Neural cell (in vitro differentiated cells): ENCODE measurements at regions not wholly inside any gene's neighbourhood (a gene's known extent, or its start where the extent isn't known, plus 50 kb on each side); places are given as distances from the start of the nearest gene placed in this dataset.

ENCODE experiments used
- H2AFZ ChIP-seq: fragments of 200-600, 300-800 bp; sonication (generic), shearing (Covaris generic); 2 replicates; pipeline ENCODE4 v1.6.0; 2014; ENCODE audit warnings: low read depth, mild to moderate bottlenecking, antibody characterized with exemption, low read length, moderate library complexity
- H3F3A ChIP-seq: fragments of 200-600 bp; shearing (Covaris generic); 2 replicates; pipeline ENCODE4 v1.6.1; 2016; ENCODE audit warnings: mild to moderate bottlenecking, moderate library complexity, mixed read lengths, antibody characterized with exemption, low read length; ENCODE audit not compliant: insufficient read depth, poor library complexity, severe bottlenecking
- H3K27ac ChIP-seq: fragments of 200-600, 300-800 bp; sonication (generic), shearing (Covaris generic); 2 replicates; pipeline ENCODE4 v1.5.1; 2014; ENCODE audit warnings: mild to moderate bottlenecking, low read length, moderate library complexity
- H3K27me3 ChIP-seq: fragments of 300-800, 200-600 bp; sonication (generic), shearing (Covaris generic); 2 replicates; pipeline ENCODE4 v1.6.0; 2014; ENCODE audit warnings: mild to moderate bottlenecking, low read depth, low read length, moderate library complexity; ENCODE audit not compliant: insufficient read depth
- H3K36me3 ChIP-seq: fragments of 300-800, 200-600 bp; sonication (generic), shearing (Covaris generic); 2 replicates; pipeline ENCODE4 v1.5.1; 2014; ENCODE audit warnings: mild to moderate bottlenecking, antibody characterized with exemption, low read length, moderate library complexity; ENCODE audit not compliant: insufficient read depth
- H3K4me2 ChIP-seq: fragments of 300-800, 200-600 bp; sonication (generic), shearing (Covaris generic); 2 replicates; pipeline ENCODE4 v1.6.0; 2014; ENCODE audit warnings: mild to moderate bottlenecking, low read length
- H3K4me3 ChIP-seq: fragments of 300-800, 200-600 bp; sonication (generic), shearing (Covaris generic); 2 replicates; pipeline ENCODE4 v1.5.1; 2014; ENCODE audit warnings: mild to moderate bottlenecking, low read length, moderate library complexity
- H3K79me2 ChIP-seq: fragments of 200-600 bp; shearing (Covaris generic); replicated peaks from 2 replicates; pipeline ENCODE4 v1.6.0; 2014; ENCODE audit warnings: mild to moderate bottlenecking, low read length, moderate library complexity; ENCODE audit not compliant: insufficient read depth
- H3K9ac ChIP-seq: fragments of 300-800, 200-600 bp; sonication (generic), shearing (Covaris generic); 2 replicates; pipeline ENCODE4 v1.6.1; 2016; ENCODE audit warnings: mild to moderate bottlenecking, low read length, mixed read lengths
- H3K9me2 ChIP-seq: fragments of 200-600 bp; shearing (Covaris generic); 2 replicates; pipeline ENCODE4 v1.6.1; 2016; ENCODE audit warnings: mild to moderate bottlenecking, low read length, mixed read lengths; ENCODE audit not compliant: insufficient read depth
- H3K9me3 ChIP-seq: fragments of 200-600, 300-800 bp; sonication (generic), shearing (Covaris generic); 2 replicates; pipeline ENCODE4 v1.6.1; 2016; ENCODE audit warnings: mild to moderate bottlenecking, mixed run types, low read length, moderate library complexity, mixed read lengths
- H4K20me1 ChIP-seq: fragments of 200-600 bp; shearing (Covaris generic); 2 replicates; pipeline ENCODE4 v1.6.1; 2016; ENCODE audit warnings: mild to moderate bottlenecking, mixed run types; ENCODE audit not compliant: insufficient read depth
- EP300 ChIP-seq: fragments of 450-650 bp; conservative IDR thresholded peaks from 2 replicates; pipeline ENCODE4 v1.6.1; 2014; ENCODE audit warnings: antibody characterized with exemption, mild to moderate bottlenecking, moderate library complexity; ENCODE audit not compliant: poor library complexity, severe bottlenecking
- EZH2 ChIP-seq: fragments of 200-600, 300-800 bp; shearing (Covaris generic), sonication (generic); IDR thresholded peaks from 2 replicates; pipeline ENCODE4 v1.6.1; 2014; ENCODE audit warnings: antibody characterized with exemption, low read length, borderline replicate concordance, mild to moderate bottlenecking; ENCODE audit not compliant: insufficient read depth, poor library complexity, severe bottlenecking
- MXI1 ChIP-seq: fragments of 450-650 bp; conservative IDR thresholded peaks from 2 replicates; pipeline ENCODE4 v1.6.1; 2014; ENCODE audit warnings: antibody characterized with exemption, mild to moderate bottlenecking; ENCODE audit not compliant: poor library complexity, severe bottlenecking
- POLR2AphosphoS5 ChIP-seq: IDR thresholded peaks from 2 replicates; pipeline ENCODE4 v1.6.1; 2012
- RAD21 ChIP-seq: fragments of 450-650 bp; conservative IDR thresholded peaks from 2 replicates; pipeline ENCODE4 v1.6.1; 2014; ENCODE audit warnings: antibody characterized with exemption, mild to moderate bottlenecking, moderate library complexity
- SMC3 ChIP-seq: fragments of 450-650 bp; conservative IDR thresholded peaks from 2 replicates; pipeline ENCODE4 v1.6.1; 2014; ENCODE audit warnings: antibody characterized with exemption, mild to moderate bottlenecking, moderate library complexity; ENCODE audit not compliant: poor library complexity
- TAF1 ChIP-seq: IDR thresholded peaks from 2 replicates; pipeline ENCODE4 v1.6.1; 2012; ENCODE audit warnings: low read depth
- TF ChIP-seq, protein P1 (sequence below): IDR thresholded peaks from 2 replicates; pipeline ENCODE4 v1.6.1; 2012; ENCODE audit warnings: borderline replicate concordance
- TF ChIP-seq, protein P2 (sequence below): fragments of 450-650 bp; IDR thresholded peaks from 2 replicates; pipeline ENCODE4 v1.5.1; 2014; ENCODE audit warnings: antibody characterized with exemption, mild to moderate bottlenecking, moderate library complexity; ENCODE audit not compliant: poor library complexity, severe bottlenecking

DNA sequence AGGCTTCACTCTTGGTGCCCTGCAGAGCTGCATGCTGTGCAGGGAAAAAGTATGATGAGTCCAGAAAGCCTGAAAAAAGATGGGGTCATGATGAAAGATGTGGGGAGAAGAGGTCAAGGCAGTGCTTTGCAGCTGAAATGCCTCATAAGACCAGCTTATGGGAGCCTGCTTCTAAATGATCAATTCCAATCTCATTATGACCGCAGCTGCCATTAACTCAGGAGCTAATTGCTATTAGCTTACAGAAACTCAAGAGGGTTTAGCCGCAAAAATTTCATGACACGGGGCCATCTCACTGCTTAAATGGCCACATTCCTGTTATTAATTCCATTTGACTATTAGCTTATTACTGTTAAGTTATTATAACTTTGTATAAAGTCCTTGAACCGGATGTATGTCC, 502.9 kb upstream of the ZMIZ1 start:
- no peak overlapping the region for H2AFZ ChIP-seq
- no peaks in the 10 kb centered on the region for H3K79me2 ChIP-seq
- no peak for TF ChIP-seq SMC3
- TF ChIP-seq, protein P1, sequence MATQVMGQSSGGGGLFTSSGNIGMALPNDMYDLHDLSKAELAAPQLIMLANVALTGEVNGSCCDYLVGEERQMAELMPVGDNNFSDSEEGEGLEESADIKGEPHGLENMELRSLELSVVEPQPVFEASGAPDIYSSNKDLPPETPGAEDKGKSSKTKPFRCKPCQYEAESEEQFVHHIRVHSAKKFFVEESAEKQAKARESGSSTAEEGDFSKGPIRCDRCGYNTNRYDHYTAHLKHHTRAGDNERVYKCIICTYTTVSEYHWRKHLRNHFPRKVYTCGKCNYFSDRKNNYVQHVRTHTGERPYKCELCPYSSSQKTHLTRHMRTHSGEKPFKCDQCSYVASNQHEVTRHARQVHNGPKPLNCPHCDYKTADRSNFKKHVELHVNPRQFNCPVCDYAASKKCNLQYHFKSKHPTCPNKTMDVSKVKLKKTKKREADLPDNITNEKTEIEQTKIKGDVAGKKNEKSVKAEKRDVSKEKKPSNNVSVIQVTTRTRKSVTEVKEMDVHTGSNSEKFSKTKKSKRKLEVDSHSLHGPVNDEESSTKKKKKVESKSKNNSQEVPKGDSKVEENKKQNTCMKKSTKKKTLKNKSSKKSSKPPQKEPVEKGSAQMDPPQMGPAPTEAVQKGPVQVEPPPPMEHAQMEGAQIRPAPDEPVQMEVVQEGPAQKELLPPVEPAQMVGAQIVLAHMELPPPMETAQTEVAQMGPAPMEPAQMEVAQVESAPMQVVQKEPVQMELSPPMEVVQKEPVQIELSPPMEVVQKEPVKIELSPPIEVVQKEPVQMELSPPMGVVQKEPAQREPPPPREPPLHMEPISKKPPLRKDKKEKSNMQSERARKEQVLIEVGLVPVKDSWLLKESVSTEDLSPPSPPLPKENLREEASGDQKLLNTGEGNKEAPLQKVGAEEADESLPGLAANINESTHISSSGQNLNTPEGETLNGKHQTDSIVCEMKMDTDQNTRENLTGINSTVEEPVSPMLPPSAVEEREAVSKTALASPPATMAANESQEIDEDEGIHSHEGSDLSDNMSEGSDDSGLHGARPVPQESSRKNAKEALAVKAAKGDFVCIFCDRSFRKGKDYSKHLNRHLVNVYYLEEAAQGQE: no peak
- H3K27ac ChIP-seq: no peak overlapping the region
- no peaks in the 10 kb centered on the region for H3F3A ChIP-seq
- H3K9me3 ChIP-seq: no peaks in the 10 kb centered on the region
- H3K4me3 ChIP-seq: no peak overlapping the region
- no peaks in the 10 kb centered on the region for H4K20me1 ChIP-seq
- H3K9me2 ChIP-seq: no peaks in the 10 kb centered on the region
- H3K4me2 ChIP-seq: no peak overlapping the region
- no peak overlapping the region for H3K9ac ChIP-seq
- no peaks in the 10 kb centered on the region for H3K36me3 ChIP-seq
- no peaks in the 10 kb centered on the region for H3K27me3 ChIP-seq

DNA sequence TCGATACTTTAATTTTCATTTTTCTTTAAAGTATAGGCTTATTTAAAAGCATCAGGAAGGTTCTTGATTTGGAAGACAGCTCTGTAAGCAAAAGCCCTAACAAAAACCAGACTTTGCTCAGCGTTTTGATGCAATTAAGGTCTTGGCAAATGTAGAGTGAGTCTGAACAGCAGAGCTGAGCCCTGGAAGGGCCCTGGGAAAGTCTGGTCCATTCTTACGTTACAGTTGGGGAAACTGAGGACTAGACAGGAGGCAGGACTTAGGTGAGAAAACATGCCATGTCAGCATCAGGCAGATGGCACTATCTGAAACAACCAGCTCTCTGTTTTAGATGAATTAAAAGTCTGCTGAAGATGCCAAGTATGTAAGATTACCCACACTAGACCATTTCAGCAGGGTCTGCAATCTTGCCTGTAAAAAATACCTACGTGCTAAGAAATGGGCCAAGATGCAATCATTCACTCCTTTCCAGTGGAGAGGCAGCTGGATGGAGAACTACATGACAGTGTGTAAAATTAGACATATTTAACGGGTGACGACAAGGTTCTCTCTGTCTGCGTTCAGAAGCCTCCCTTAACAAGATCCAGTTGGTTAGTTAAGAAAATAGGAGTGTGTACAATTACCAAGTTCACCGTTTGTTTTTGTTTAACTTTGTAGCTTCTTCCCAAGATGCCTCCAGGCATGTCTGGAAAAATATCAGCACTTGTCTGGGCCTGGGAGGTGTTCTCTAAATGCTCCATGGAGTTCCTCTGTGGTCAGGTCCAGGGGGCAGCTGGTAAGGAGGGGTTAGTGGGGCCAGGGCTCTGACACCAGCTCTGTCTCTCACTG, 502.3 kb upstream of the ZMIZ1 start:
- H3K9ac ChIP-seq: no peak overlapping the region
- H4K20me1 ChIP-seq: no peaks in the 10 kb centered on the region
- H3K79me2 ChIP-seq: no peaks in the 10 kb centered on the region
- no peaks in the 10 kb centered on the region for H3K36me3 ChIP-seq
- TF ChIP-seq RAD21 (no peak), MXI1 (no peak), EZH2 (no peak), TAF1 (no peak), EP300 (no peak), SMC3 (no peak), POLR2AphosphoS5 (no peak)
- TF ChIP-seq, protein P1: no peak
- TF ChIP-seq, protein P2, sequence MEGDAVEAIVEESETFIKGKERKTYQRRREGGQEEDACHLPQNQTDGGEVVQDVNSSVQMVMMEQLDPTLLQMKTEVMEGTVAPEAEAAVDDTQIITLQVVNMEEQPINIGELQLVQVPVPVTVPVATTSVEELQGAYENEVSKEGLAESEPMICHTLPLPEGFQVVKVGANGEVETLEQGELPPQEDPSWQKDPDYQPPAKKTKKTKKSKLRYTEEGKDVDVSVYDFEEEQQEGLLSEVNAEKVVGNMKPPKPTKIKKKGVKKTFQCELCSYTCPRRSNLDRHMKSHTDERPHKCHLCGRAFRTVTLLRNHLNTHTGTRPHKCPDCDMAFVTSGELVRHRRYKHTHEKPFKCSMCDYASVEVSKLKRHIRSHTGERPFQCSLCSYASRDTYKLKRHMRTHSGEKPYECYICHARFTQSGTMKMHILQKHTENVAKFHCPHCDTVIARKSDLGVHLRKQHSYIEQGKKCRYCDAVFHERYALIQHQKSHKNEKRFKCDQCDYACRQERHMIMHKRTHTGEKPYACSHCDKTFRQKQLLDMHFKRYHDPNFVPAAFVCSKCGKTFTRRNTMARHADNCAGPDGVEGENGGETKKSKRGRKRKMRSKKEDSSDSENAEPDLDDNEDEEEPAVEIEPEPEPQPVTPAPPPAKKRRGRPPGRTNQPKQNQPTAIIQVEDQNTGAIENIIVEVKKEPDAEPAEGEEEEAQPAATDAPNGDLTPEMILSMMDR: no peak
- no peak overlapping the region for H2AFZ ChIP-seq
- H3K27ac ChIP-seq: no peak overlapping the region
- H3K9me2 ChIP-seq: no peaks in the 10 kb centered on the region
- no peak overlapping the region for H3K4me2 ChIP-seq
- no peaks in the 10 kb centered on the region for H3K9me3 ChIP-seq
- H3K27me3 ChIP-seq: no peaks in the 10 kb centered on the region
- H3F3A ChIP-seq: no peaks in the 10 kb centered on the region
- no peak overlapping the region for H3K4me3 ChIP-seq
